ENCODE measurements at regions not wholly inside any gene's neighbourhood (a gene's known extent, or its start where the extent isn't known, plus 50 kb on each side); places are given as distances from the start of the nearest gene placed in this dataset.

- Histone ChIP-seq H4K20me1 (ENCODE audit: insufficient read depth, low read length) (no peaks in the 10 kb centered on the region), H3K79me2 (ENCODE audit: insufficient read depth, low read length) (no peaks in the 10 kb centered on the region), H3K36me3 (ENCODE audit: insufficient read depth, low read length) (no peaks in the 10 kb centered on the region), H3K9me3 (ENCODE audit: low read depth, low read length) (no peaks in the 10 kb centered on the region), H3K27ac (ENCODE audit: low read depth, low read length) (no peak overlapping the region), H2AFZ (ENCODE audit: low read length) (no peak overlapping the region), H3K4me1 (ENCODE audit: insufficient read depth, low read length) (no peaks in the 10 kb centered on the region), H3K4me3 (ENCODE audit: insufficient read depth, low read length) (no peak overlapping the region), H3K4me2 (ENCODE audit: insufficient read depth, low read length) (no peak overlapping the region), H3K27me3 (ENCODE audit: insufficient read depth, low read length) (no peaks in the 10 kb centered on the region)
- DNase-seq (ENCODE audit: insufficient read length, low spot score, missing footprints): no peak
- TF ChIP-seq CTCF (IDR thresholded peaks at IDR 0.05; ENCODE audit: extremely low read depth, low read depth, low read length): no peak
These were observed 113.3 kb upstream of the SPRY2 start for GRCh38 chr13:80454245-80454644.

GRCh38 chr13:80452279-80452678, 111.4 kb upstream of the SPRY2 start:
- no peak for TF ChIP-seq CTCF (IDR thresholded peaks at IDR 0.05; ENCODE audit: extremely low read depth, low read depth, low read length)
- no peak for DNase-seq (ENCODE audit: insufficient read length, low spot score, missing footprints)

GRCh38 chr13:80451641-80452040, 110.7 kb upstream of the SPRY2 start:
- Histone ChIP-seq H3K36me3 (ENCODE audit: insufficient read depth, low read length) (no peaks in the 10 kb centered on the region), H3K27ac (ENCODE audit: low read depth, low read length) (no peak overlapping the region), H4K20me1 (ENCODE audit: insufficient read depth, low read length) (no peaks in the 10 kb centered on the region), H3K4me1 (ENCODE audit: insufficient read depth, low read length) (no peaks in the 10 kb centered on the region), H3K9me3 (ENCODE audit: low read depth, low read length) (no peaks in the 10 kb centered on the region), H3K79me2 (ENCODE audit: insufficient read depth, low read length) (no peaks in the 10 kb centered on the region), H2AFZ (ENCODE audit: low read length) (no peak overlapping the region), H3K4me3 (ENCODE audit: insufficient read depth, low read length) (no peak overlapping the region), H3K4me2 (ENCODE audit: insufficient read depth, low read length) (no peak overlapping the region), H3K27me3 (ENCODE audit: insufficient read depth, low read length) (no peaks in the 10 kb centered on the region)
- TF ChIP-seq CTCF (IDR thresholded peaks at IDR 0.05; ENCODE audit: extremely low read depth, low read depth, low read length): no peak
- DNase-seq (ENCODE audit: insufficient read length, low spot score, missing footprints): no peak

More at GRCh38 chr13:80452279-80452678, 111.4 kb upstream of the SPRY2 start:
- H2AFZ ChIP-seq (ENCODE audit: low read length): no peak overlapping the region
- H3K4me2 ChIP-seq (ENCODE audit: insufficient read depth, low read length): no peak overlapping the region
- no peaks in the 10 kb centered on the region for H3K4me1 ChIP-seq (ENCODE audit: insufficient read depth, low read length)
- no peaks in the 10 kb centered on the region for H3K79me2 ChIP-seq (ENCODE audit: insufficient read depth, low read length)
- no peak overlapping the region for H3K4me3 ChIP-seq (ENCODE audit: insufficient read depth, low read length)
- H4K20me1 ChIP-seq (ENCODE audit: insufficient read depth, low read length): no peaks in the 10 kb centered on the region
- H3K27me3 ChIP-seq (ENCODE audit: insufficient read depth, low read length): no peaks in the 10 kb centered on the region
- H3K36me3 ChIP-seq (ENCODE audit: insufficient read depth, low read length): no peaks in the 10 kb centered on the region
- H3K27ac ChIP-seq (ENCODE audit: low read depth, low read length): no peak overlapping the region
- no peaks in the 10 kb centered on the region for H3K9me3 ChIP-seq (ENCODE audit: low read depth, low read length)

GRCh38 chr13:80450386-80450785, 109.5 kb upstream of the SPRY2 start:
- Histone ChIP-seq H3K4me1 (ENCODE audit: insufficient read depth, low read length) (no peaks in the 10 kb centered on the region), H3K27me3 (ENCODE audit: insufficient read depth, low read length) (no peaks in the 10 kb centered on the region), H3K4me2 (ENCODE audit: insufficient read depth, low read length) (no peak overlapping the region), H3K36me3 (ENCODE audit: insufficient read depth, low read length) (no peaks in the 10 kb centered on the region), H3K4me3 (ENCODE audit: insufficient read depth, low read length) (no peak overlapping the region), H3K9me3 (ENCODE audit: low read depth, low read length) (no peaks in the 10 kb centered on the region), H4K20me1 (ENCODE audit: insufficient read depth, low read length) (no peaks in the 10 kb centered on the region), H3K27ac (ENCODE audit: low read depth, low read length) (no peak overlapping the region), H2AFZ (ENCODE audit: low read length) (no peak overlapping the region), H3K79me2 (ENCODE audit: insufficient read depth, low read length) (no peaks in the 10 kb centered on the region)
- no peak for TF ChIP-seq CTCF (IDR thresholded peaks at IDR 0.05; ENCODE audit: extremely low read depth, low read depth, low read length)
- DNase-seq (ENCODE audit: insufficient read length, low spot score, missing footprints): no peak

All from osteoblast (primary cell).